GM23338 (cell line): ENCODE measurements at regions not wholly inside any gene's neighbourhood (a gene's known extent, or its start where the extent isn't known, plus 50 kb on each side); places are given as distances from the start of the nearest gene placed in this dataset.

Source experiments
- ATAC-seq: fragments of 200-7000 bp; cut with Tn5 transposase; 3 replicates; pipeline ENCODE4 v1.9.1; 2020
- DNase-seq: peaks from one replicate; pipeline ENCODE4 v3.0.0-alpha.2; 2015; ENCODE audit warnings: low spot score
- H2AFZ ChIP-seq: fragments of 200-600 bp; sonication (generic); 2 replicates; pipeline ENCODE4 v1.8.0; 2016; ENCODE audit warnings: antibody characterized with exemption, mild to moderate bottlenecking, moderate library complexity
- H3F3A ChIP-seq: fragments of 200-600 bp; sonication (generic); replicated peaks from 2 replicates; pipeline ENCODE4 v1.8.0; 2017; ENCODE audit warnings: antibody characterized with exemption, mixed run types, low read depth
- H3K27ac ChIP-seq: fragments of 200-600 bp; sonication (generic); 2 replicates; pipeline ENCODE4 v1.6.1; 2016; ENCODE audit warnings: low read depth
- H3K27me3 ChIP-seq: fragments of 200-600 bp; sonication (generic); 2 replicates; pipeline ENCODE4 v1.8.0; 2016; ENCODE audit warnings: mild to moderate bottlenecking, mixed run types, moderate library complexity; ENCODE audit not compliant: insufficient read depth
- H3K36me3 ChIP-seq: fragments of 200-600 bp; sonication (generic); 2 replicates; pipeline ENCODE4 v1.8.0; 2016; ENCODE audit warnings: mild to moderate bottlenecking; ENCODE audit not compliant: insufficient read depth
- H3K4me1 ChIP-seq: fragments of 200-600 bp; sonication (generic); 2 replicates; pipeline ENCODE4 v1.8.0; 2016; ENCODE audit warnings: mild to moderate bottlenecking, moderate library complexity; ENCODE audit not compliant: insufficient read depth
- H3K4me2 ChIP-seq: fragments of 200-600 bp; sonication (generic); 2 replicates; pipeline ENCODE4 v1.7.1; 2017; ENCODE audit warnings: mixed run types
- H3K4me3 ChIP-seq: fragments of 200-600 bp; sonication (generic); 2 replicates; pipeline ENCODE4 v1.6.1; 2016; ENCODE audit warnings: mixed run types
- H3K79me2 ChIP-seq: fragments of 200-600 bp; sonication (generic); replicated peaks from 2 replicates; pipeline ENCODE4 v1.8.0; 2017; ENCODE audit warnings: mild to moderate bottlenecking; ENCODE audit not compliant: insufficient read depth
- H3K9me2 ChIP-seq: fragments of 200-600 bp; sonication (generic); 2 replicates; pipeline ENCODE4 v1.8.0; 2017; ENCODE audit not compliant: insufficient read depth
- H4K20me1 ChIP-seq: fragments of 200-600 bp; sonication (generic); replicated peaks from 2 replicates; pipeline ENCODE4 v1.8.0; 2017; ENCODE audit warnings: mild to moderate bottlenecking; ENCODE audit not compliant: insufficient read depth
- H3K27ac Mint-ChIP-seq: 2 replicates; pipeline ENCODE4 v1.8.0; 2020; ENCODE audit warnings: inconsistent platforms, mild to moderate bottlenecking, moderate library complexity, mixed read lengths
- H3K27me3 Mint-ChIP-seq: 3 replicates; pipeline ENCODE4 v1.8.0; 2022; ENCODE audit warnings: low read depth, mild to moderate bottlenecking, moderate library complexity, mixed read lengths, inconsistent platforms; ENCODE audit not compliant: insufficient read depth, poor library complexity
- H3K36me3 Mint-ChIP-seq: 3 replicates; pipeline ENCODE4 v1.8.0; 2021; ENCODE audit warnings: low read depth, mild to moderate bottlenecking, inconsistent platforms, moderate library complexity, mixed read lengths
- H3K4me1 Mint-ChIP-seq: 3 replicates; pipeline ENCODE4 v1.8.0; 2020; ENCODE audit warnings: mild to moderate bottlenecking, inconsistent platforms, mixed read lengths
- H3K4me3 Mint-ChIP-seq: 3 replicates; pipeline ENCODE4 v1.8.0; 2021; ENCODE audit warnings: moderate library complexity, mild to moderate bottlenecking, inconsistent platforms, mixed read lengths
- H3K9me3 Mint-ChIP-seq: 3 replicates; pipeline ENCODE4 v1.8.0; 2020; ENCODE audit warnings: moderate library complexity, mild to moderate bottlenecking, inconsistent platforms, mixed read lengths
- CTCF ChIP-seq, 2 experiments: fragments of 200-600 bp in 1 of 2; sonication (generic) in 1 of 2; conservative IDR thresholded peaks; 2 replicates each; pipeline versions ENCODE4 v1.5.1 to v1.6.1; 2016 to 2017; ENCODE audit warnings: antibody characterized with exemption in 2 of 2, low read depth in 2 of 2, mild to moderate bottlenecking in 2 of 2, moderate library complexity in 1 of 2
- EZH2phosphoT487 ChIP-seq: fragments of 200-600 bp; sonication (generic); IDR thresholded peaks from one replicate; pipeline ENCODE4 v1.8.1; 2018; ENCODE audit warnings: antibody characterized with exemption; ENCODE audit not compliant: unreplicated experiment
- JUNB ChIP-seq: IDR thresholded peaks from one replicate; pipeline ENCODE4 v1.6.1; 2016; ENCODE audit warnings: antibody characterized with exemption; ENCODE audit not compliant: unreplicated experiment
- ZNF331 ChIP-seq: fragments of 250-450 bp; sonication (Bioruptor Pico); IDR thresholded peaks from 2 replicates; pipeline ENCODE4 v1.5.0; 2020; ENCODE audit warnings: low read depth, mild to moderate bottlenecking, moderate library complexity
- ZNF462 ChIP-seq: fragments of 250-450 bp; sonication (Bioruptor Pico); IDR thresholded peaks from 2 replicates; pipeline ENCODE4 v1.5.0; 2020; ENCODE audit warnings: mild to moderate bottlenecking, moderate library complexity
- TF ChIP-seq, protein P1 (sequence below): IDR thresholded peaks from one replicate; pipeline ENCODE4 v1.6.1; 2018; ENCODE audit warnings: antibody characterized with exemption; ENCODE audit not compliant: unreplicated experiment

GRCh38 chr5:115052948-115053347 is 116.8 kb downstream of the TRIM36 start:
- Histone ChIP-seq H2AFZ (peak overlapping the region; percentile 25), H3K4me3 (no peak overlapping the region), H3K4me1 (no peaks in the 10 kb centered on the region), H4K20me1 (no peaks in the 10 kb centered on the region), H3K36me3 (no peaks in the 10 kb centered on the region), H3K27ac (no peak overlapping the region), H3K27me3 (no peaks in the 10 kb centered on the region), H3K79me2 (no peaks in the 10 kb centered on the region), H3K4me2 (no peak overlapping the region), H3F3A (no peaks in the 10 kb centered on the region), H3K9me2 (peaks cover 35% of the 10 kb centered on the region)
- peaks cover 14% of the 10 kb centered on the region for H3K4me1 Mint-ChIP-seq
- H3K36me3 Mint-ChIP-seq, result no peaks in the 10 kb centered on the region; the same call in 2 of the 3 replicates
- H3K9me3 Mint-ChIP-seq, result peaks cover 3% of the 10 kb centered on the region; the same call in 2 of the 3 replicates
- no peak for DNase-seq
- ATAC-seq, result no peak
- no peak overlapping the region for H3K4me3 Mint-ChIP-seq
- no peaks in the 10 kb centered on the region for H3K27me3 Mint-ChIP-seq
- TF ChIP-seq CTCF (conservative IDR thresholded peaks at IDR 0.05; ENCODE audit: low read depth in 2 of 2) (no peak), EZH2phosphoT487 (no peak), ZNF331 (no peak), ZNF462 (CRISPR knock-in tag) (no peak), JUNB (no peak)
- TF ChIP-seq, protein P1, sequence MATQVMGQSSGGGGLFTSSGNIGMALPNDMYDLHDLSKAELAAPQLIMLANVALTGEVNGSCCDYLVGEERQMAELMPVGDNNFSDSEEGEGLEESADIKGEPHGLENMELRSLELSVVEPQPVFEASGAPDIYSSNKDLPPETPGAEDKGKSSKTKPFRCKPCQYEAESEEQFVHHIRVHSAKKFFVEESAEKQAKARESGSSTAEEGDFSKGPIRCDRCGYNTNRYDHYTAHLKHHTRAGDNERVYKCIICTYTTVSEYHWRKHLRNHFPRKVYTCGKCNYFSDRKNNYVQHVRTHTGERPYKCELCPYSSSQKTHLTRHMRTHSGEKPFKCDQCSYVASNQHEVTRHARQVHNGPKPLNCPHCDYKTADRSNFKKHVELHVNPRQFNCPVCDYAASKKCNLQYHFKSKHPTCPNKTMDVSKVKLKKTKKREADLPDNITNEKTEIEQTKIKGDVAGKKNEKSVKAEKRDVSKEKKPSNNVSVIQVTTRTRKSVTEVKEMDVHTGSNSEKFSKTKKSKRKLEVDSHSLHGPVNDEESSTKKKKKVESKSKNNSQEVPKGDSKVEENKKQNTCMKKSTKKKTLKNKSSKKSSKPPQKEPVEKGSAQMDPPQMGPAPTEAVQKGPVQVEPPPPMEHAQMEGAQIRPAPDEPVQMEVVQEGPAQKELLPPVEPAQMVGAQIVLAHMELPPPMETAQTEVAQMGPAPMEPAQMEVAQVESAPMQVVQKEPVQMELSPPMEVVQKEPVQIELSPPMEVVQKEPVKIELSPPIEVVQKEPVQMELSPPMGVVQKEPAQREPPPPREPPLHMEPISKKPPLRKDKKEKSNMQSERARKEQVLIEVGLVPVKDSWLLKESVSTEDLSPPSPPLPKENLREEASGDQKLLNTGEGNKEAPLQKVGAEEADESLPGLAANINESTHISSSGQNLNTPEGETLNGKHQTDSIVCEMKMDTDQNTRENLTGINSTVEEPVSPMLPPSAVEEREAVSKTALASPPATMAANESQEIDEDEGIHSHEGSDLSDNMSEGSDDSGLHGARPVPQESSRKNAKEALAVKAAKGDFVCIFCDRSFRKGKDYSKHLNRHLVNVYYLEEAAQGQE, result no peak
- H3K27ac Mint-ChIP-seq, result no peak overlapping the region
